ENCODE measurements at regions not wholly inside any gene's neighbourhood (a gene's known extent, or its start where the extent isn't known, plus 50 kb on each side); places are given as distances from the start of the nearest gene placed in this dataset.
"Not testable (repeated sequence)": the region's sequence is repeated elsewhere in the genome, so short reads cannot be mapped to it uniquely, and the experiment has no call there.

DNA sequence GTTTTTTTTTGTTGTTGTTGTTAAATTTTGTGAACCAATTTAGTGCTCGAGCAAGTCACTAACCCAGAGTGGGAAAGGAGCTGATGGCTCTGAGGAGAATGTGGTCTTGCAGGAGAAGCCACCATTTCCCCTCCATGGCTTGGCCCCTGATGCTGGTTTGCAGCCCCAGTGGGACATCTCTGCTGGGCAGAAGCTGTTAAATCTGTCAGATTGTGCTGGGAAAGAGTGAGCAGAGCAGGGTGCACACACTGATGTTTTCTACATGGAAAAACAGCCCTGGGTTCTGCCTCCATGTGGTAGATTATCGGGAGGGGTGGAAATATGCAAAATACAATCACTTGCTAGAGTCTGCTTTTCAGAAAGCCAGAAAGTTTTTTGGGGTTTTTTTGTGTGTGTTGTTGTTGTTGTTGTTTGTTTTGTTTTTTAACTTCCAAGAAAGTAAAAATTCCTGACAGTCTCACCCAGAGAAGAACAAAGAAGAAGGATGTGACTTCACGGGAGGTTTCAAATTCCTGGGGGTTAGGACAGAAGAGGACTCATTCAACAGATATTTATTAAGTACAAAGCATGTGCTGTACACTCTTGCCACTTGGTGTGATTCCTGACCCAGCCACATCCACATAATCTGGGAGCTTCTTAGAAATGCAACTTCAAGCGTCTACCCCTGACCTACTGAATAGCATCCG, 133.7 kb downstream of the FOXB1 start:
- no peak for DNase-seq (ENCODE audit: low spot score)

DNA sequence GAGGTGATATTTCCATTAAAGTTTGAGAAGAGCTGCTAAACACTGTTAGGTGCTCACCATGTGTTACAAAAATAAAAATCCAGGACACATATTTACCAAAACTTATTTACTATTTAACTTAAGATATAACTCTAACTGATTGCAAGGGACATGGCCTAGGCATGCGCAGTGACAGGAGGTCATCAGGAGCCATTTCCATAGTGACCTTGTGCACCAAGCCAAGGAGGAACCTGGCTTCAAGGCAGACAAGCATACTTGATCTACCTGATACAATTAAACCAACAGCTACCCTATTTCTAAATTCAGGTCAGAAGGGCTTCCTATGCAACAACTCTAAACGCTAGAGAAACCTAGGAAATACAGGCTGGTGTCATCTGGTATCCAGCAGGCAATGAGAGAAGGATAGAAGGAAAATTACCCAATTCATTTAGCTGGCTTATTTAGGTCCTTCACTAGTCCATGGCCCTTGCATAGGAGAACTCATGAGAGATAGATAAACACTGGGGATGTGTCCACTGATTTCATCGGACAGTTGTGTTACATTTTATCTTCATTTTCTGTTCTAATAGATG, 134.4 kb downstream of the FOXB1 start:
- no peak for DNase-seq (ENCODE audit: low spot score)

DNA sequence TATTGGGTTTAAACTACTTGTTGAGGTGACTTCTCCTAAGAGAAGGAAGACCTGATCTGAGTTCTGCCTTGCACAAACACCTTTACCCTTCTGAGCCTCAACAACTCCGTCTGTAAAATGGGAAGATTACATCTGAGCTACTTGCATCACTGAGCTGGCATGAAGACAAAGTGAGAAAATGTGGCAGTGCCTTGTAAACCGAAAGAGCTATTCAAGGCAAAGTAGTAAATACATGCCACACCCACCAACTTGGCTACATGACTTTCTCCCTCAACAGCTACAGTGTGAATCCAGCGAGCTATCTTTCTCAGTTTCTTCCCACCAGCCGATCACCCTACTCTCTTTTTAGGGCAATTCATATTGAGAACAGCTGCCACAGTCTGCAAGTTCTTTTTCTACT, 148.3 kb downstream of the FOXB1 start:
- no peak for DNase-seq (ENCODE audit: low spot score)

DNA sequence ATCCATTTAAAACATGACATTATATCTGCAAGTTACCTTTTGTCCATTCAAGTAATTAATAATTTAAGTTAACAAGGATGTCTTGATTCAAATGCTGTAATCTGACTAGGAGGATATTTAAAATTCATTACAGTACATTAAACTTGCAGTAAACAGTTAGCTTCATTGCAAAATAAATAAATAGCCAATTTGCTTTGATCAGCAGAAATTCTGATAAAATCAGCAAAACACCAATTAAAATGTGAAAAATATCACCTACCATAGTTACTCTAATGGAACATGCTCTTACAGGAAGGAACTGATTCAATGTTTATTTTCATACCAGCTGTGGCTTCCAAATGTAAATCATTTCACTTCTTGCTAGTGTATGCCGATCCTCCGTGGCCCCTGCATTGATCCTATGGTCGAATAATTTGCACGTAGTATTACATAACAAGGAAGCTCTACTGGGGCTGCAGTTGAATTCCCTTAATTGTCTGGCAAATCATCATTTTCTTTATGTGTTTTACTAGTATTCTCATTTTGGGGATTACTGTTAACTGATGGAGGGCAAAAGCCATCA, 150.7 kb downstream of the FOXB1 start:
- no peak for DNase-seq (ENCODE audit: low spot score)

DNA sequence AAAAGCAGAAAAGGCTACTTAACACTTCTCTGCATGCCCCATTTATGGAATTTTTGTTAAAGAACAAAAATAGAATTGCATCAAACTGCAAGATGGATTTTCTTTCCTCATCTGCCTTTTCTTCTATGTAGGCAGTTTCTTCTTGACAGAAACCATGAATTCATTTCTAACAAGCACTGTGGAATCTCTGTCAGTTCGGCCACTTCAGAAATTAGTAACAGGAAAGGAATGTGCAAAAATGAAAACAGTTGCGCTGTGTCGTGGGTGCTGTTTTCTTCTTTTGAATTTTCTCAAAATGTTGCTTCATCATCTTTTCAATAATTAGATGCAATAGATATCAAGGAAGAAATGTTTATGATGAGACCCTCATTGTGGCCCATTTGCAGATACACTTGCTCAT, 151.6 kb downstream of the FOXB1 start:
- no peak for DNase-seq (ENCODE audit: low spot score)

DNA sequence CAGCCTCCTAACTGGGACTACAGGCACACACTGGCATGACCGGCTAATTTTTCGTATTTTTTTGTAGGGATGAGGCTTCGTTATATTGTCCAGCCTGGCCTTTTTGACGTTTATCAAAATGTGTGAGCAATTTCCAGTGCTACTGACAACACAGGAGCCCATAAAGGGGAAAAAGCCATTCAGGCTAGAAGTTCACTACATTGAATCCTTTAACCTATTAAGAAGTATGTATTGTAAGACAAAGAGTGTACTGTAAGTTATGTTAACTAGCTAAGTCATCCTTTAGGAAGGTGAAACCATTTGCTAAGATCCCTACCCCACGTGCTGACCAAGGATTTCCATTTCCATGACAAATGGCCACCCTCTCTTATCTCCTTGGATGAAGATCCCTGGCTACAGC, 156.8 kb downstream of the FOXB1 start:
- DNase-seq (ENCODE audit: low spot score), result no peak

DNA sequence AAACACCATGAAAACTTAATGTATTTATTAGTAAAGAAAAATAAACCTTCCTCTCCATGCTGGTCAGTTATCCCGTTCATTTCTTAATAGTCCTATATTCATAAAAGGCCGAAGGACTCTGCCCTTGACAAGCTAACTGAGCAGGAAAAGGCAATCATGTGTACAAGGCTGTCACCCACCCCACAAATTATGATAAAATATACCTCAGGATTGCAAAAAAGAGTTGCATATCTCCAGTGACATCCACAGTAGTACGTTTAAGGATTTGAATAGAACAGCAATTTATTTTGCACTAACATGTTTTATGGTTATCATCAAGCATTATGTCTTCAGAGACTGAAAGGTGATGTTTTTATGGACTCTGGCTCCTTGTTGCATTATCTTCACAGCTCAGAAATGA, 157.6 kb downstream of the FOXB1 start:
- DNase-seq (ENCODE audit: low spot score), result no peak

DNA sequence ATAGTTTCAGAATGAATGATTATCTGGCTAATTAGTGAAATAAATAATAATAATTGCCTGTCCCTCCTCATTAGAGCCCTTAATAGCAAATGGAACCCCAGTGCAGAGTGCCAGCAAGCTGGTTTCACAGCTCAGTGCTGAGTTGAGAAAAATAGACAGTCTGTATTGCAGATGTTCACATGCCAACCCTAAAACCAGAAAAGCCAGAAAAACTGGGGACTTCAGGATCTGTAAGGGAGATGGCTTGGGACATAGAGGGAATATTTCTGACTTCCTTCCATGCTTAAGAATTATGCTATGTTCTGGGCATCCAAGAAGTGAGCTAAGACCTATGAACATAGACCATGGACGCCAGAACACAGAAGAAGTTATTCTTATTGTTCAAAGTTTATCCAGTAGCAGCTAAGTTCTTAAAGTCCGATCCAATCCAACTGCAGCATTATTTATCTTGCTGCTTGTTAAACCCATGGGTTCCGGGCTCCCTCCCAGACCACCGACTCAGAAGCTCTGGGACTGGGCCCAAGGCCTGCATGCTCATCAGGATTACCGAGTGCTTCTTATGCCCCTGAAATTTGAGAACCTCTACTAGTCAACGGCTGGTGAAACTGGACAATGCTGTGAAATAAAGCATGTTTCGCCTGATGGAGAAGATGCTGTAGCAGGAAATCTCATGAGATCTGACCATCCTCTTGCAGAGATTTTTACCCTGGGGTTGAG, 158.3 kb downstream of the FOXB1 start:
- no peak for DNase-seq (ENCODE audit: low spot score)

DNA sequence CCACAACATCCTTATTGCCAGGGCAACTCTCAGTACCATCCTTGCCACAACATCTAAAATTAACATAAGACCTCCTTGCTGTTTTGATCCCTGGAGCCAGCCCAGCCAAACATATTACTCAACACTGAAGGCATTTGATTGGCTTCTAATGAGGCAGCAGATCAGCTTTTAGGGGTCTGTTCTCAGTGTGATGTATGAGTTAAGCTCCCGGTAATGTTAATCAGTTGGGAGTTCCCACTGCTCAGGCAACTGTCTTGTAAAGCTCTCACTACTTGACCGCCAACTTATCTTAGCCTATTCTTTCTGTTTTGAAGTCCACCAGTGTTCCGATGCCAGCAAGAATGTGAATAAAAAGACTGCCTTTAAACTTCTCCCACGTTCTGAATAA, 158.9 kb downstream of the FOXB1 start:
- no peak for DNase-seq (ENCODE audit: low spot score)

DNA sequence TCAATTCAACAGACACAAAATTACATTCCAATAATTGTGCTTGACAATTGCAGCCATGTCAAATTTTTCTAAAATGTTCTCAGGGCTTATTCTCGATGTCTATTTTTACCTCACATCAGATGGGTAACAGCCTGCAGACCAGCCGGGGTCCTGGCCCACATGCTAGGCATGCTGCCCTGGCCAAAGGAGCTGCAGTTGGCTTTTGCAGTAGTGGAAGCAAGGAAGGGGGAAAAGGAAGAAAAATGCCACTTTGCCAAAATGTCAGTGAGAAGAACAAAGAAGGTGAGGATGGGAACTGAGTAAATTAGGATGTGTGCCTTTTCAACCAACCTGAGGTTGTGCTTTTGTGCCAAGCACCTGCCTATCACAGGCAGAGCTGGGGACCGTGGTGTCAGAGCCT, 161.0 kb downstream of the FOXB1 start:
- no peak for DNase-seq (ENCODE audit: low spot score)

DNA sequence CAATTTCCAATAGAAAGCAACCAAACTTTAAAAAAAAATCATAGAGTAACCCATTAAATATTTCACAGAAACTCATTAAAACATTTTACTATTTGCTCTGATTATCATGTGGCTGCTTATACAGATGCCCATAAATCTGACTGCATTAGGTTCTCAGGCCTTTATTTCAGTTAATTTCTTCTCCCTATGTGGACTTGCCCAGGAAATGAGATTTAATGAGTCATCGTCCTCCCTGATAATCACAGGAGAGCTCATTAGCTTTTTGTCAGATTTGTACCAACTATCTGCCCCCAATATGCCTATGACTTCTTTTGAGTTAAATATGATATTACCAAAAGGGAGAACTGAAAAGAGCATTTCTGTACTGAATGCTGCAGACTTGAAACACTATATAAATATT, 168.0 kb downstream of the FOXB1 start:
- no peak for DNase-seq (ENCODE audit: low spot score)

DNA sequence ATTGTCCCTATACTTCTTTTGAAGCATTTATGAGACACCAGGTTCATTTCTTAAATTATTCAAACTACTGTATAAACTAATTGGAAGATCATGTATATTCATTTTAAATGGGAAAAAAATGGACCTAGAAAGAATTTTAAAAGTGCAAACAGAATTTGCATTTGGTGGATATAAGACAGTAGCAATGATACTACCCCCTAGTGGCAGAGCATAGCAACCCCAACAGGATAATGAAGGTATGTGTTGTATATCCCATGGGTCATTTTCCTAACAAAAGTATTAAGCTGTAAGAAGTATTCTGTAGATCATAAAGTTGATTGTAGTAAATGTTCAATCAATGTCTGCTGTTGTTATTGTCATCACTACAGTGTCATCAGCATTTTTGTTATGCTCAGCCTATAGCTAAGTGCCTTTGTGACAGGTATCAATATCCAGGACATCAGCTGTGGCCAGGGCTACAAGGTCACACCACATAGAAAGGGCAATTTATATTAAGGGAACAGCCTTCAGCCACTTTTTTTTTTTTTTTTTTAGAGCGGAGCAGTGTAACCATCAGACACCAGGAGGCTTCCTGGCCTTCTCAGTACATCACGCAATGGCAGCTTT, 175.8 kb downstream of the FOXB1 start:
- DNase-seq (ENCODE audit: low spot score), result peak; percentile 10

DNA sequence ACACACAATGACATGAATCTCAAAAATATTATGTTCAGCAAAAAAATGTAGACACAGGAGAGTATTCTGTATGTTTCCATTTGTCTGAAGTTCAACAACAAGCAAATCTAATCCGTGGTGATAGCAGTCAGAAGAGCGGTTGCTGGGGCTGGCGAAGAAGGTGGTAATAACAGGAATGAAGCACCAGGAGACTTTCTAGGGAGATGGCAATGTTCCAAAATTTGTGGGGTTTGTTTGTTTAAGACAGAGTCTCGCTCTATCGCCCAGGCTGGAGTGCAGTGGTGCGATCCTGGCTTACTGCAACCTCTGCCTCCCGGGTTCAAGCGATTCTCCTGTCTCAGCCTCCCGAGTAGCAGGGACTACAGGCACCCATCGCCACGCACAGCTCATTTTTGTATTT, 177.8 kb downstream of the FOXB1 start:
- not testable (repeated sequence) for DNase-seq (ENCODE audit: low spot score)

DNA sequence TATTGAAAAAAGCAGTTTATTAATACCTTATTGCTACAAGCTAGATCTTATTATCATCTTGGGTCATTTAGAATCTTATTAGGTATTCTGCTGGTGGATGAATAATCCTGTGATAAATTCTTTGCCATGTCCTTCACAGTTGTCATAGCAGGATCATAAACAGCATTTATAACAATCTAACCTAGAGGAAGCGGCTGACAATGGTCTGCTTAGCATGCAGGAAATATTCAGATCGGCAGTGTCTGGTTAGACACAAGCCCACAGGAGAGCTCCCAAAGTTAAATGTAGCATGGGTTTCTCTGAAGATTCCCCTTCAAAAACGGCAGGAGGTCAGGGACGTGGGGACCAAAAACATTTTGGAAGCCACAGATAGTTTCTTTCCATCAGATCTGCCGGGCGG, 179.3 kb downstream of the FOXB1 start:
- no peak for DNase-seq (ENCODE audit: low spot score)

DNA sequence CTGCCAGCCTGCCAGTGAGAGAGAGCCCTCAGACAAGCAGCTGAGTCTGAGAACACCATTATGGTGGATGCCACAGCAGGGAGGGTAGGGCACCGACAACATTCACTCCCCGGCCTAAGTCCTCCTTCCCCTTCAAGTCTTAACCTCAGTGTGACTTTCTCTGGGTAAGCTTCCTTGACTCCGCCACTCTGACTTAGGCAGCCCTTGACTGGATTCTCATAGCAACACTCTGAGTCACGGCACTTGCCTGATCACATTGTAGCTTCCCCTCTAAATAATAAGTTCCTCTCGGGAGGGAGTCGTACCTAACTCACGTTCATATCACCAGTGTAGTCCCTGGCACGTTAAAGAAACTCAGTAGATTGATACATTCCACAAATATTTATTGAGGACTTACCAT, 180.5 kb downstream of the FOXB1 start:
- DNase-seq (ENCODE audit: low spot score), result no peak

DNA sequence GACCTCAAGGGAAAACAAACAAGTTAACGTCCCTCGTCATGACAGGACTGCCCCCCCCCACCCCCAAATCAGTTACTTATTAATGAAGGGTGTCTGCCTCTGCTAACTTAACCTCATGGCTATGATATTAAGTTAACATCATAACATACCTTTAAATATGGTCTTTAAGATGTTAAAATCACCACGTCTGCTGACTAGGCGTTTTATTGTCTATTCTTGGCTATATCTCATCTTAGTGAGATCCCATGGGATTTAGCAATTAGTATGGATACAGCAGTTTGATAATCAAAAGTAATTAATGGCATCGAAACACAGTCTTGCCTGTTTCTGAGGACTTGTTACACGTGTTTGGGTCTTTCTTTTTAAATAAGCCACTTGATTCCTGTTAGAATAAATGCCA, 186.9 kb downstream of the FOXB1 start:
- DNase-seq (ENCODE audit: low spot score), result no peak

DNA sequence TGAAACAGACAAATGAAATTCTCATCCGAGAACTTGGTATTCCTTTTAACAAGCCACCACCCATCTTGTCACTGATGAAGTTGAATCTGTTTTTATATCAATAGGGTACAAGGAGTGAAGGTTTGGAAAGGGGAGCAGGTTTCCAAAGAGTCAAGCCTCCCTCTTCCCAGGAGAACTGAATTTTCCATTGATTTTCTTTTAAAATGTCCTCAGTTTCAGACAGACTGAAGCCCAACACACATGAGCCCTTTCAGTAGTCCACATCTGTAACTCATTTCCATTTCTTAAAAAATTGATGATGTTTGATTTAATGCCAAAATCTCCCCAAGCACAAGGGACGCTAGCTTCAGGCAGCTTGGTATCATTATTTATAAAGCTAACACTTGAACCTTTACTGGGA, 187.7 kb downstream of the FOXB1 start:
- no peak for DNase-seq (ENCODE audit: low spot score)

DNA sequence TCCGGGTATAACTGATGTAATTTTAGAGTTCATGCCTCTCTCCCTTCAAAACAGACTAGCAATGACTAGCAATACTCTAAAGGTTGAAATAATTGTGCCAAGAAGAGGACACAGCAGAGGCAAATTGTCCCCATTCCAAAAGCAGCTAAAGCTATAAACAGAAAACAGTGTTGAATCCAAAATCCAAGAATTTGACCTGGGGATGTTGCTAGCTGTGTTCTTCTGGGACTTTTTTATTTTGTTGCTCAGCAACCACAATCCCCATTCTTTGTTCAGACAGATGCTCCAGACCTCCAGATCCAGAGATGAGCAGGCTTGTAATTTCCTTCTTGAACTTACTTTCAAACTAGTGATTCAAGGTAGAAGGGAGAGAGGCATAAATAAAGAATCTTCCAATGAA, 191.5 kb downstream of the FOXB1 start:
- DNase-seq (ENCODE audit: low spot score), result no peak

DNA sequence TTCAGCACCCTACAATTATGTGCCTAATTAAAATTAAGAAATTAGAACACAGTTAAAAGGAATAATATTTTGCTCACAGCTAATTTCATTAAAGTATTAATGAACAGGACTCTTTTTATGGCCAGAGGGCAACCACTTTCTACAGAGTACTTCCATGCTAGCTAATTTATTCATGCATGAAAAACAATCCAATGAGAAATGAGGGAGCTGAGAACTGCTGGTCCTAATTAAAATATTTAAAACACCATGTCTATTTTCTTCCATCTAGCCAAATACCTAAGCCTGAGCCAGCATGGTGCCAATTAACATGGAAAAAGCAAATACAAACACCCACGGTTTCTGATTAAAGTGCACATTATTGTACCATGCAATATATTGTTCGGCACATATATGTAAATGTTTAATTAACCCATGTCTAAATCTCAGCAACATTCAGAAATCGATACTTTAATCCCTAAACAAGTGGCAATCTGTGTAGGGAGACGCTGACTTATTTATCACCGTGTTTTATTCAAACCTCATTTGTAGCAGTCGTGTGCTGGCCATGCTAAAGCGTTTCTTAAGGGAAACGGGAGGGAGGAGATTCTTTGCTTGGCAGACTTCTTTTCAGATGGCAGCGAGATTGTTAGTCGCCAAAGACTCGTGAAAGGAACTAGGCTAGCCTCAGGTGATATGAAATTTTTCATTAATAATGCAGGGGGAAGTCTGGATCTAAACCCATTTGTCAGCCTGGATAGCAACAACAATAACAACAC, 193.5 kb downstream of the ANXA2 start:
- no peak for DNase-seq (ENCODE audit: low spot score)

DNA sequence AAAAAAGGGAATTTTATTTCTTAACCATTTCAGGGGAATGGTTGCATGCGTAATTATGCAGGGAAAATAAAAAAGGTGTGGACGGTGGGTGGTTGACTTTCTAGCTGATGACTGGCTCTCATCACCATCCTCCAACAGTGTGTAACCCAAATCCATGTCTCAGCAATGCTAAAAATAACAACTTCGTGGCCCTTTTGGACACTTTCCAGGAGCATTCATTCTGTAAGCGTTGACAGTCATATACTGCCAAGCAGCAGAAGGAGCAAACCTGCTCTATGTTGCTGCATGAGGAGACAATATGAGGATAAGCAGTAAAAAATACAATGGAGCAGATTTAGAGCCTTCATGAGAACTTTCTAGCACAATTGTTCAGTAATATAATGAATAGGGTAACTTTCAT, 189.1 kb downstream of the ANXA2 start:
- no peak for DNase-seq (ENCODE audit: low spot score)

DNA sequence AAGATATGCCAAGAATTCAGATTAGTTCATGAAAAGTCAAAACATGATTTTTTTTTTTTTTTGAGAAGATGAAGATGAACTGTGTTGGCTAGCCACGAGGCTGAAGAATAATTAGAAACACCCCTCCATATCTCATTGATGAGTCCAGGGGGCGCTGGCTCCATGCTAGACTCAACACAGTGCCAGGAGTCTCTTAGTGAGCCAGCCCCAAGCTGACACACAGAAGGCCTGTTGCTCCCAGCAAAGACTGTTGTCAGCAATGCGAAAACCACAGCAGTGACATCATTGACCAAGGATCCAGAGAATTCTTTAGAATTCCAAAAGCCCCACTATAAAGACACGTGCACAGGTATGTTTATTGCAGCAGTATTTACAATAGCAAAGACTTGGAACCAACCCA, 185.2 kb downstream of the ANXA2 start:
- no peak for DNase-seq (ENCODE audit: low spot score)

DNA sequence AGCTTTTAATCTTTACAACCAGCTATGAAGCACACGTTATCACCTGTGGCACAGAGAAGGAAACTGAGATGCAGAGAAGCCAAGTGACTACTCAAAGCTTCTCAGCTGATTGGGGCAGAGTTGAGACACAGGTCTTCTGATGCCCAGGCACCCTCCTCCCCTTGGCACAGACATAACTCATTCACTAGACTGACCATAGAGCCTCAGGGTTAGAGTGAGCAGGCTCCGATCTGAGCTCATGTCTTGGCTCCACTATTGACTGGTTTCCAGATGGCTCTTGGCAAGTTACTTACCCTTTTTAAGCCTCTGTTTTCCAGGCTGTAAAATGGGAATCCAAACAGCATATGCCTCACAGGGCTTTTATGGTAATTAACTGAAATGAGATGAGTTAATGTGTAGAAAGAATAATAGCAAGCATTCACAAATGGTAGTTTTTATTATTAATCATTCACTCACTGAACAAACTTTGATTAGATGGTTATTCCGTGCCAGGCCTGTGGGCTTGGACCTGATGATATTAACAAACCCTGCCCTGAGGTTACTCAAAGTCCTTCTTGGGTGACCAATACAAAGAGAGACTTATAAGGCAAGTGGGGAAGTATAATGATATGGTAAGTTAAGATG, 184.3 kb downstream of the ANXA2 start:
- DNase-seq (ENCODE audit: low spot score), result no peak
